Ecto neural progenitor cell (in vitro differentiated cells): ENCODE measurements at regions not wholly inside any gene's neighbourhood (a gene's known extent, or its start where the extent isn't known, plus 50 kb on each side); places are given as distances from the start of the nearest gene placed in this dataset.
"Not testable (repeated sequence)": the region's sequence is repeated elsewhere in the genome, so short reads cannot be mapped to it uniquely, and the experiment has no call there.

Experiments used
- DNase-seq: peaks from one replicate; pipeline ENCODE4 v3.0.0-alpha.2; 2018; ENCODE audit warnings: low spot score

DNA sequence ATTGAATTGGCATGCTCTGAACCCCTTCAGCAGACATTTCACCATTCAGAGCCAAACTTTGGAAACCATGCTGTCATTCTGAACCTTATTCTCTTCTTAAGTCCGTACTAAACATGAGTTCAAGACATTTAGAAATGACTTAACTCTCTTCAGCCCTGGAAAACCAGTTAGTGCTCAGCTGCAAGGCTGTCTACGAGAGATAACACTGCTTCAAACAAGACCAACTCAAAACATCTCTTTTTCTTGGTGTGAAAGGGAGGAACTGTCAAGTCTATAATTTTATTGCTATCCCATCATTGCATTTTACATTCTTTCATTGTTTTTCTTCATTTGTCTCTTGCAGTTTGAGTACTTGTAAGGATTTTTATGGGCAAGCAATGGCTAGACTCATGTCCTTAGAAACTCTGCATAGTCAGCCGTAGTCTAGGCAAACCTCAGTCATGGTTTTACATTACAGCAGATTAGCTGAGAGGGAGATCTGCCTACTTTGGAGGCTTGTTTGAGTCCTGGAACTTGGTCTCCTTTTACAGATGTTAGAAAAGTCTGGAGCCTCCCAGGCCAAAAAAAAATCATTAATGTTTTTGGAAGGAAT is 120.6 kb upstream of the JADE1 start:
- no peak for DNase-seq

DNA sequence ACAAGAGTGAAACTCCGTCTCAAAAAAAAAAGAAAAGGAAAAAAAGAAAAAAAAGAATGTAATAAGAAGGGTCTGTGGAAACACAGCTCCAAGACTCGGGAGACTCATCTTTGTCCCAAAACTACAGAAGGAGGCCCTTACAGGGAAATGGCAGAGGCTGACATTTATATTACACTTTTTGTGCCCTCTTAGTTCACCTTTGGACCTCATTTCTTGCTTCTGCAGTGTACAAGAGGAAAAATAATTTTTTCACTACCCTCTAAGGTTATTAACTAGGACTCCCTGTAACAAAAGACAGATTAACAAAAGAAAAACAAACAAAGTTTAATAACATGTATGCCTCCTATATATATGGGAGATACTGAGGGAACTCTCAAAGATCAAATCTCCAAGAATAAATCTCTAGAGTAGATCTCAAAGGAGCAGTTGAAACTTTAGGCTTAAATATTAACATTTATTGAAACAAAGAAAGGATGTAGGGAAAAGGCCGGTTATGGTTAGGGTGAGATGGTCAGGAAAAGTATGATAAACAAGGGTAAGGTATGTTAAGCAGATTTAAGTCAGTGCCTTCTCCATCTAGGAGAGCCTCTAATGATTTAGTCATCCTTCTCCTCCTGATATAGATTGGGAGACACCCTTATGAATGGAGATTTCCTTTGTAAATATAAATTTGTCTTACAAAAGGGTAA is 121.3 kb upstream of the JADE1 start:
- no peak for DNase-seq

DNA sequence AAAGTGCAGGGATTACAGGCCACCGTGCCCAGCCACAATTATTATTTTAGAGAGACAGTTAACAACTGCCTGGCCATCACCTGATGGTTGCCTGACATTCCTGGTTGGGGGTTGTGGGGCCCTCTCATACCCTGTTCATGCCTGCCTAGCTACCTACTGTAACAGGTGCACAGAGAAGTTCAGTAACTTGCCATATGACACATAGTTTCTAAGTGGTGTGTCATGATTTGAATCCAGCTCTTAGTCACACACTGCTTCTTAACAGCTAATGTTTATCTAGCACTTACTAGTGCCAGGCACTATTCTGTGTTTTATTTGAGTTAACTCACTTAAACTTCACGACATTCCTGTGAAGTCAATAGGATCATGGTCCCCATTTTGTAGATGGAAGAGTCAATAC is 122.7 kb upstream of the JADE1 start:
- no peak for DNase-seq

DNA sequence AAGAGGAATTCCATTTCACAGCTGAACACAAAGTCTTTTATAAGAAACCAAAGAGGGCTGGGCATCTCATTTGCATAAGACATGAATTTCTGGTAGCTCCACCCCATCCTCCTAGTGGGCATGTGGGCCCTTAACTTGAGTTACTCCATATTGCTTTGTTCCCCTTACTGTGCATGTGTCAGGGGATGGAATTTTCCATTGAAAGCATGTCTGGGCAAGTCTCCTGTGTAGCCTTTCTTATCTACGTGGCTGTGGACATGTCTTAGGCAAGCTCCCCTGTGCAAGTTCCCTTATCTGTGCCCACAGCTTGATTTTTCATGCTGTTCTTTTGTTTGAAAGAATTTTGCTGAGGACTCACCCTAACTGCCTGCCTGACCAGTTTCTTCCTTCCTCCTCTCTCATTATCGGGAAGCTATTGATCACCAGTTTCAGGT is 123.5 kb upstream of the JADE1 start:
- no peak for DNase-seq

DNA sequence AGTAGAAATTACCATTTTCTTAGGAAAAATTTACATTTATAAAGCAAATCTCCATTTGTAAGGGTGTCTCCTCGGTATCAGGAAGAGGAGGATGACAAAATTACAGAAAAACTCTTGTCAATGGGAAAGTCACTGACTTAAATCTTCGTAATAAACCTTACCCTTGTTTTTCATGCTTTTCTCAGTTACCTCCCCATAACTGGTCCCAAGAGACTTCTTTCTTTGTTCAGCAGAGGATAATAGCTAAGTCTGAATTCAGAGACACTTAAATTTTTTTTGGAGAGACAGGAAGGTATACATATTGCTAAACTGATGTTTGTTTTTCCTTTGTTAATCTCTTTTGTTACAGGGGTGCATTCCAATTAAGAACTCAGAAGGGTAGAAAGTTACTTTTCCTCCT is 125.5 kb upstream of the JADE1 start:
- no peak for DNase-seq

DNA sequence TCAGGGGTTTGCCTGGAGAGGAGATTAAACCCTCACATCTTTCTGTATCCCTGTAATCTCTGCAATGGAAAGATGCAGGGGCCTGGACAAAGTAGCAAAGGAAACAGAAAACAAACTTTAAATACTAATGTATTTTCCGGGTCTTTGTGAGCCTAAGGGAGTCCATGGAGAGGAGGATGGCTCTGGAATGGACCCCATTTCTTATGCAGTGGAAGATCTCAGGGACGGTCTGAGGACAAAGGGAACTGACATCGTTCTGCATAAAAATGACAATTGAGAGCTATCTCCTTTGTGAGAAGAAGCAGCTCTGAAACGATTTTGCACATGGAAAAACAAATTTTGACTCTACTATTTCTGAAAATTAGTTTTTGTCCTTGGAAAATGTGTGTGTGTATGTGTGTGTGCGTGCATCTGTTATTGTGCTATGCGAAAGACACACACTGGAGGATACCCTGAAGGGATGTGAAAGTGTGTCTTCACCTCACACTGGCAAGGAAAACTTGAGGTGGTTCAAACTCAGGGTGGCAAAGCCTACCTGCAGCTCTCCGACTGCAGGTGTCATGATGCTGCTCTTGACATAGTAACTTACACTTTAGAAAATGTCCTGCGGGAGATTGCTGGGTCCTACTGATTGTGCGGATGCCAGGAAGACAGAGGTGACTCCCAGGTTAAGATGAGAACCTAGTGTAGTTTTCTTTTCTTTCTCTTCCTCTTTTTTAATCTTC is 126.4 kb upstream of the JADE1 start:
- DNase-seq = no peak

DNA sequence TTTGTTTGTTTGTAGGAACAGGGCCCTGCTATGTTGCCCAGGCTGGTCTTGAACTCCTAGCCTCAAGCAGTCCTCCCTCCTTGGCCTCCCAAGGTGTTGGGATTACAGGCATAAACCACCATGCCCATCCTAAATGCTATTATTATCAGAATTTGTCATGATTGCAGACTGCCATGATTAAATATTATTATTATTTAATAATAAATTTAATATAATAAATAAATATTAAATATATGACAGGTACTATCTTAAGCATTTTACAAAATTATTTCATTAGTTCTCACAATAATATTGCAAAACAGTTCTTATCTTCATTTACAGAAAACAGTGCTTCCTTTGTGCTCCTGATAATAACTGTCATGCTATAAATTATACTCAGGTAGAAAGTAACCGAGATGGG is 133.4 kb upstream of the JADE1 start:
- no peak for DNase-seq

DNA sequence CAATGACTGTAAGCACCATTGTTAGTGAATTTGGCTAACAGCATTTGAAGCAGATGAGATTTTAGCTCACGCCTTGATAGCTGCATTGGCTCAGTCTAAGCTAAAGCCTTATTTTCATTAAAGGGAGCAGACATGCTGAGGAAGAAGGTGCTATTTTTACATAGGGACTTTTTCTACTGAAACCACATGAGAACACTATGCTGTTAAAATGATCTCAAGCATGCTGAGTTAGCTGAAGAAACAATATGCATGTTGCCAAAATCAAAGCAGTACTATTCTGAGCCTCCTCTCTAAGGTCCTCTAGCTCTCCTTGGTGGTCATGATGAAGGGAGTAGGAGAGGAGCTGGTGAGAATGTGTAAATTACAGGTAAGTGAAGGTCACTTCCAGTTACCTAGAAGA is 134.4 kb upstream of the JADE1 start:
- DNase-seq = no peak

DNA sequence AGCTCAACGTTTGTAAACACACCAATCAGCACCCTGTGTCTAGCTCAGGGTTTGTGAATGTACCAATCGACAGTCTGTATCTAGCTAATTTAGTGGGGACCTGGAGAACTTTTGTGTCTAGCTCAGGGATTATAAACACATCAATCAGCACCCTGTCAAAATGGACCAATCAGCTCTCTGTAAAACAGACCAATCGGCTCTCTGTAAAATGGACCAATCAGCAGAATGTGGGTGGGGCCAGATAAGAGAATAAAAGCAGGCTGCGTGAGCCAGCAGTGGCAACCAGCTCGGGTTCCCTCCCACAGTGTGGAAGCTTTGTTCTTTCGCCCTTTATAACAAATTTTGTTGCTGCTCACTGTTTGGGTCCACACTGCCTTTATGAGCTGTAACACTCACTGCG is 136.3 kb upstream of the JADE1 start:
- DNase-seq = not testable (repeated sequence)

DNA sequence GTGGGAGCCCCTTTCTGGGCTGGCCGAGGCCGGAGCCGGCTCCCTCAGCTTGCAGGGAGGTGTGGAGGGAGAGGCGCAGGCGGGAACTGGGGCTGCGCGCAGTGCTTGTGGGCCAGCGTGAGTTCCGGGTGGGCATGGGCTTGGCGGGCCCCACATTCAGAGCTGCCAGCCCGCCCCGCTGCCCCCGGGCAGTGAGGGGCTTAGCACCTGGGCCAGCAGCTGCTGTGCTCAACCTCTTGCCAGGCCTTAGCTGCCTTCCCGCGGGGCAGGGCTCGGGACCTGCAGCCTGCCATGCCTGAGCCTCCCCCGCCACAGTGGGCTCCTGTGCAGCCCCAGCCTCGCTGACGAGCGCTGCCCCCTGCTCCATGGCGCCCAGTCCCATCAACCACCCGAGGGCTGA is 136.9 kb upstream of the JADE1 start:
- DNase-seq = not testable (repeated sequence)

DNA sequence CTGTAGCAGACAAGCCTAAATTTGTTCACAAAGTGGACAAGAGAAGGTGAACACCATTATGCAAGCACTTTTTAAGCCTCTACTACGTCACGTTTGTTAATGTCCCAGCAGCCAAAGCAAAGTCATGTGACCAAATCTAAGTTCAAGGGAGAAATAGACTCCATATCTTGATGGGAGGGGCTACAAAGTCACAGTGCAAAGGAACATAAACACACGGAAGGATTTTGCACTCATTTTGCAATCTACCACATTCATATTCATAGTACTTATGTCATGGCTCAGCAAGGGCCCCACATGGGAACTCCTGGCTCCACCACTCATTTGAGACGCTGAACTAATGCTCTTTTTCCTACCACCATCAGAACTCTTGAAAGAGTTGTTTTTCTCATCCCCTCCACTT is 139.0 kb upstream of the JADE1 start:
- no peak for DNase-seq

DNA sequence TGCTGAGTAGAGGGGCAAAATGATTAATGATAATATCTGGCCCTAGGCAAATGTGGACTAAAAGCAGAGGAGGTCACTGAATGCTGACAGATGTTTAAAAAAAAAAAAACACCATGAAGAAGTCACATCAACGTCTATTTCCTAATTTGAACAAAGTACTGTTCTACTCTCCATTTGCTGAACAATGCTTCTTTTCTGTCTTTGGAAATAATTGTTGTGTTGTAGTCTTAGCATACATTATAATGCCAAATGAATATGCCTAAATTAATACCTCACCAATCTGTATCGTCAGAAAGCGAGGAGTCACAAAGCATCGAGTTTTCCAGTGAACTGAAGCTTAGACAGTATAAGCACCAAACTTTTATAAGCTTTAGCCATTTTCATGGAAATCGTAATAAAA is 140.9 kb upstream of the JADE1 start:
- no peak for DNase-seq

DNA sequence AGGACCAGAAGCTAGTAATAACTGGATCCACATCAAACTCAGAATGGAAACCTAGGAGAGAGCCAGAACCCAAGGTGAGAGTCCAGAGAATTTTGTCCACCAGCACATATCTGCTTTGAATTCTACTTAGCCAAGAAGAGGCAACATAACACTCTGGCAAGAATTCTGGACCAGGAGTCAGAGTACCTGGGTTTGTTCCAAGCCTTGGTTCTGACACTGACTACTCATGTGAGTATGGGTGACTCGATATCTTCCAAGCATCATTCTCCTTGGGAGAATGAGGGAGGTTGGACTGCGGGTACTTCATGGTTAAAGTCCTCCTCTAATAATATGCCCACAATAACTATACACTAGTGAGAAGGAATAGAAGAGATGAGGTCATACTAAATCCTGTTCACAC is 144.0 kb upstream of the JADE1 start:
- no peak for DNase-seq

DNA sequence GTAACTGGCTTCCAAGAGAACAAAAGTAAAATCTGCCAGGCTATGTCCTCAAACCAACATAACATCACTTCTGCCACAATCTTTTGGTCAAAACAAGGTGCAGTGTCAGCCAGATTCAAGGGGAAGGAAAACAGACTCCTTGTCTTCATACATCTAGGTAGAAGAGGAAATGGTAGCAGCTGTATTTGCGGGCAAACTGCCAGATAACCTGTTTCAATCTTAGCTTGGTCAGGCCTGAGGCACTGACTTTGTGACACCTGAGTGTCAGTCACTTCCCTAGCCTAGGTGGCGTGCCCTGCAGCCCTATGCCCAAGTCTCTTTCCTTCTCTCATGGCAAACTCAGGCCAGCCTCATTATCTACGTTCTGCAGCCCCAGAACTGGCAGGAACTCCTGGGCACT is 146.2 kb upstream of the JADE1 start:
- DNase-seq = no peak

DNA sequence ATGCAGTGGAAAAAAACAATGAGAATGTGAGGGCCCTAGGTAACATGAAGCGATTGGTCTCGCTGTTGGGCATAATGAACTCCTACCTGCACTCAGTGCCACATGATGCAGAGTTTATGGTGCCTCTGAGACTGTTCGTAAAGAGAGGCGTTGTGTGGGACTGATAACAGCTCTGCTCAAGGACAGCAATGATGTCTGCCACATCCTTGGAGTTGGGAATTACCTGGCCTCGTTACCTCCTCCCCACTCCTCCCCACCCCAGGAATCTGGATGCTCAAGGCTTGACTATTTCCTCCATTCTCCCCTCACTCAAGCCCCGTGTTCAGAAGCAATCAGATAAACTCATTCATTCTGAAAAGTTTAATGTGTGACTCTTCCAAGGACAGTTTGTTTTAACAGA is 148.0 kb upstream of the JADE1 start:
- DNase-seq = no peak

DNA sequence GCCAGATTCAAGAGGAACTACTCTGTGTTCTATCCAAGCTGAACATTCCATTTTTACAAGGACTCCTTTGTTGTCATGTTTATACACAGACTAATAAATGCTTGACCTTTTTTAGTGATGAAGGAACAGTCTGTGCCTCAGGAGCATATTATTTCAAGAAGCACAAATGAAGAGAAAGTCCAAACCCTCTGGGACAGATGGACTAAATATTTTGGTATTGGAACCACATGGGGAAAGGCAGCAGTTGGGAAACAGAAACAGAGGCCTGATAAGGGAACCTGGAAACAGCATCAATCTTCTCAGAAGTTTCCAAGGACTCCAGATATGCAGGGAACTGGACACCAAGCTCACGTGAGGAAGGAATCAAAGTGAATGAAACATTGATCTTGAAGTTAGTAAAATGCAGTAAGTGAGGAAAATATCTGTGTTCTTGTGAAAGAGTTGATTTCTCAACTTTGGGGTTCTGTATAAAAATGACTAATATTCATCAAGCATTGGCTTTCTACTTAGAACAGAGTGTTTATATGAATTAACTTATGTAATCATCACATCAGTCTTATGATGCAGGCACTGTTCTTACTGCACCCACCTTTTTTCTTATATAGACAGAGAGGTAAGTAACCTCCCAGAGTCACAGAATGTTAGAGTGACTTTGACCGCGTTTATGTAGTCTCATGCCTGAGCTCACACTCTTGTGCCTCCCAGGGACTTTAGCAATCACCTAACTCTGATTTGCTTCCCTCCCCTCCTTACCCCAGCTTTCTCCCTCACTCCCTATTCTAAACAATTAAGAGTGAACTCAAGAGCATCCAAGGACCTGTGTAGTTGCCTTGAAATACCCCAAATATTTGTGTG is 148.9 kb upstream of the JADE1 start:
- DNase-seq = no peak

DNA sequence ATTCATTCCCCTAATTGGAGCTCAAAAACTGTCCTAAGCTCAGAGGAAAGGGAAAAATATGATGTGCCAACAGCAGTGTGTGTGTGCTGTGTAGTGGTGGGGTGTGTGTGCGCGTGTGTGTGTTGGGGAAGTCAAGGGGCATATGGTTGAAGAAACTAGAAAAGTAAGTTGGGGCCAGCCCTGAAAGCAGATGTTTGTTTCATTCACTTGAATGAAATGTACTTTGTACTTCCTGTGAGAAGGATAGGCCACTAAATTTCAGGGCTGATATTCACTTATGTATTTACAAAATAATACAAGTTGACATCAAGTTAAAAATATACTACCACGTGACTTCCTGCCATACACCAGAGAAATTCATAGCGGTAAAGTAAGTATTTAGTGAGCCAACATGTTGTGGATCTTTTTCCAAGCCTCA is 151.3 kb upstream of the JADE1 start:
- DNase-seq = no peak

DNA sequence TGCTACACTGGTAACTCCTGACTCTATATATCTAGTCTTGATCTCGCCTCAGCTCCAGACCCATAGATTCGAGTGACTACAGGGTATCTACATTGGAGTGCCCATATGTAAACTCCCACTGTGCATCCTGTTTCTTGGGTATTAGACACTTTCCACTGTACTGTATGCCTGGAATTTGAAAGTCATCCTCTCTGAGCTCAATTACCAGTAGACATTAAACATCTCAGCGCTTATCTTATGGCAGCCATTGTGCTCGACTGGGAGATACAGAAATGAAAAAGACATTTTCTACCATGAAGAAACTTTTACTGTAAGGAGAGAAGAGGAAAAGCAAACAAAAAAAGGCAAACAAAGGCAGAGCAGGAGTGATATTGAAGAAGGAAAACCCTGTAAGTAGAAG is 151.9 kb upstream of the JADE1 start:
- DNase-seq = no peak

DNA sequence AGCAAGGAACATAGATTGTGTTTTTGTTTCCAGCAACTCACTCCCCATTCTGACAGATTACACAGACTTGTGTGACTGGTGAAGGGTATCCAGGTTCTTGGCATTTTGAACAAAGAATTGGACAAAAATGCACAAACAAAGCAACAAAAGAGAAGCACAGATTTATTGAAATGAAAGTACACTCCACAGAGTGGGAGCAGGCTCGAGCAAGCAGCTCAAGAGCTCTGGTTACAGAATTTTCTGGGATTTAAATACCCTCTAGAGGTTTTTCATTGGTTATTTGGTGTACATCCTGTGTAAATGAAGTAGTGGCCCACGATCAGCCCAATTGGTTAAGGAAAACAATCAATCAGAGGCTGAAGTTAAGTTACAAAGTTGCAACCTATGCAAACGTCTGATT is 155.0 kb upstream of the JADE1 start:
- DNase-seq = no peak

DNA sequence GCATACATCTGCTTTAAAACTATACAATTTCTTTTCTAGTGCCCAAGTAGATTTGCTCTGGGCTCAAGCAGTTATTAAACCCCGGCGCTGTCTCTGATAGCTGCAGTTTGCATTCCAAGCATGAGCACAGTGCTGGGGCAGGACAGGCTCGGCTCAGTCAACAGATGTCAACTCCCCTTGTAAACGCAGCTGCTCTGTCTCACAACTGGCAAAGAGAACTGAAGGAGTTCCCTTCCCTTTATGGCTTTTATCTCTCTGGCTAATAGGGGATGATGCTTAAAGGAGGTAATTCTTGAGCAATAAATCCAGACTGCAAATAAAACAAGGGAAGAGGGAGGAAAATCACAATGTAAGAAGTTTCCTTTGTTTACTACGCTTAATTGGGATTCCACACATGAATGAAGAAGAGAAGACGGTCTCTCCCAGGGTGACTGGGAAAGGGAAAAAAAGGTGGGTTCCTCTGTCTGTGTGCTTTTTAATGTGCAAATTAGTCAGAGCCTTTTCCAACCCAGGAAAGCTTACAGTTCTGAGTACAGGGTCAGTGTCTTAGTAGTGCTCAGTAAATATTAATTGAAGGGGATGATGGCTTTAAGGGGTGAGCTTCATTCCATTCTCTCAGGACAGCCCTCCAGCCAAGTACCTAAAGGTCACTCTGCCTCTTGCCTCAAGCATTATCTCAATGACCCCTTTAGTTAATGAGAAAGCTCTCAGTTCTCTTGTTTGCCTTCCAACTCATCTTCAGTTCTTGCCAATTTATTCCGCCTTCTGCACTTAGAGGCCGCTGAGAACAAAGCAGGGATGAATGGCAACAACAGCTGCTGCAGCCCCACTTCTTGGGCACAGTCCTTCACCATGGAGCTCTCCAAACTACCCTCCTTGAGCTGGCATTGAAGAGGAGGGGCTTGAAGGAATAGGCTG is 155.7 kb upstream of the JADE1 start:
- DNase-seq = peak; percentile 54

DNA sequence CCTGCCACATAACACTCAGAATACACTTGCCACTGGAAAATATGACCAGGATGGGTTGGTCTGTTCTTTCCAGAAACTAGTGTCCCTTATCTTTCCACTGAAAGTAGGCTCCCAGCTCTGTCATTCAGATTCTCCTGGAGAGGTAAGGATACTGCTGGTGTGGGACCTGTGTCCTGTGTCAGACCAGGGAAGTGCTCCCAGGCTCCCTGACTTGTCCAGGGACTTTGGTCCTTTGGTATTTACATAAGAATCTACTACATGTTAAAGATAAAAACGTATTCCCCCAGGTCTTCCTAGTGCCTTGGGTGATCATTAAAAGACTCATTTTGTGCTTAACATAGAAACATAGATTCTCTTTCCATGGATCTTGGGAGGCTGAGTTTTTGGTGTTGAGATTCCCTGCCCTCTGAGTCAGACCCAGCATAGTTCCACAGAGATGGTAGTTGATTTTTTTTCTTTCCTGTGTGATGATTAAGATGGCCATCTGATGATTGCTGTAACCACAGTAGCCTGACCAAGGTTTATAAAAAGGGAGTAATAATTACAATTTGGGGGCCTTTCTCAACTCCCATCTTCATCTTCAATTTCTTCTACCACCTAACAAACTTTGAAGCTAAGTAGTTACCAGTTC is 159.8 kb upstream of the JADE1 start:
- no peak for DNase-seq
